A673 (cell line): ENCODE measurements at regions not wholly inside any gene's neighbourhood (a gene's known extent, or its start where the extent isn't known, plus 50 kb on each side); places are given as distances from the start of the nearest gene placed in this dataset.

ENCODE experiments used
- BruUV-seq: library from RNA; stranded (reverse); fragments of 400-500 nt; replicated peaks from 2 replicates; lab custom pipeline; 2021; lab: Mats Ljungman, UMichigan
- CTCF ChIA-PET: fragments of 300-600 bp; sonication (Branson Sonifier 250); formaldehyde crosslinking; loops from one replicate; lab custom pipeline; 2022; ENCODE audit warnings: antibody characterized with exemption; lab: Charles Lee
- POLR2A ChIA-PET: fragments of 300-600 bp; sonication (Branson Sonifier 250); formaldehyde crosslinking; loops from one replicate; lab custom pipeline; 2022; ENCODE audit warnings: antibody characterized with exemption; ENCODE audit not compliant: low non-redundant PET; lab: Charles Lee
- DNase-seq: peaks from one replicate; pipeline ENCODE4 v3.0.0-alpha.2; 2015; ENCODE audit warnings: low spot score
- H3K27ac ChIP-seq: fragments of 200-600 bp; sonication (generic); 2 replicates; pipeline ENCODE4 v1.5.1; 2016; ENCODE audit warnings: mixed run types, low read depth, mild to moderate bottlenecking, mixed read lengths, antibody characterized with exemption, low read length; ENCODE audit not compliant: poor library complexity, severe bottlenecking
- H3K27me3 ChIP-seq: fragments of 200-600 bp; sonication (generic); replicated peaks from 2 replicates; pipeline ENCODE4 v1.6.1; 2017; ENCODE audit warnings: mixed run types, low read depth, mild to moderate bottlenecking, mixed read lengths, antibody characterized with exemption, low read length; ENCODE audit not compliant: insufficient read depth, poor library complexity
- H3K36me3 ChIP-seq: fragments of 200-600 bp; sonication (generic); 2 replicates; pipeline ENCODE4 v1.6.1; 2016; ENCODE audit warnings: mixed run types, mild to moderate bottlenecking, mixed read lengths, antibody characterized with exemption, low read length; ENCODE audit not compliant: insufficient read depth, poor library complexity, severe bottlenecking
- H3K4me1 ChIP-seq: fragments of 200-600 bp; sonication (generic); 2 replicates; pipeline ENCODE4 v1.6.1; 2017; ENCODE audit warnings: mixed run types, mild to moderate bottlenecking, mixed read lengths, antibody characterized with exemption, low read length; ENCODE audit not compliant: insufficient read depth, poor library complexity, severe bottlenecking
- H3K4me3 ChIP-seq: fragments of 200-600 bp; sonication (generic); 2 replicates; pipeline ENCODE4 v1.5.1; 2016; ENCODE audit warnings: low read depth, mixed run types, mild to moderate bottlenecking, mixed read lengths, low read length; ENCODE audit not compliant: poor library complexity, severe bottlenecking
- H3K9me3 ChIP-seq: fragments of 200-600 bp; sonication (generic); 2 replicates; pipeline ENCODE4 v1.6.1; 2016; ENCODE audit warnings: mixed run types, low read depth, mild to moderate bottlenecking, mixed read lengths, antibody characterized with exemption, low read length; ENCODE audit not compliant: poor library complexity, severe bottlenecking
- EZH2 ChIP-seq: fragments of 200-600 bp; sonication (generic); IDR thresholded peaks from 2 replicates; pipeline ENCODE4 v1.6.1; 2017; ENCODE audit warnings: borderline replicate concordance, low read depth, mild to moderate bottlenecking, mixed read lengths, antibody characterized with exemption, low read length; ENCODE audit not compliant: poor library complexity, severe bottlenecking
- intact Hi-C: fragments of 100-400 bp; cut with micrococcal nuclease; formaldehyde crosslinking; loops from one replicate; pipeline ENCODE4 v1.10.0; 2022; ENCODE audit not compliant: unreplicated experiment
- TF ChIP-seq, protein P1 (sequence below): fragments of 300-800, 200-600 bp; sonication (generic); conservative IDR thresholded peaks from 2 replicates; pipeline ENCODE4 v1.5.1; 2017; ENCODE audit warnings: low read depth, mild to moderate bottlenecking, antibody characterized with exemption, low read length, moderate library complexity, mixed read lengths

GRCh38 chr3:171535133-171535532, 74.9 kb upstream of the TNIK start:
- no TSS peak for BruUV-seq
- Histone ChIP-seq H3K27ac (no peak overlapping the region), H3K27me3 (no peaks in the 10 kb centered on the region), H3K36me3 (no peaks in the 10 kb centered on the region), H3K4me1 (no peaks in the 10 kb centered on the region), H3K4me3 (no peak overlapping the region), H3K9me3 (no peaks in the 10 kb centered on the region)
- intact Hi-C loops: no loop called here
- ChIA-PET CTCF (no interaction called here), POLR2A (no interaction called here)
- TF ChIP-seq EZH2: no peak
- TF ChIP-seq, protein P1, sequence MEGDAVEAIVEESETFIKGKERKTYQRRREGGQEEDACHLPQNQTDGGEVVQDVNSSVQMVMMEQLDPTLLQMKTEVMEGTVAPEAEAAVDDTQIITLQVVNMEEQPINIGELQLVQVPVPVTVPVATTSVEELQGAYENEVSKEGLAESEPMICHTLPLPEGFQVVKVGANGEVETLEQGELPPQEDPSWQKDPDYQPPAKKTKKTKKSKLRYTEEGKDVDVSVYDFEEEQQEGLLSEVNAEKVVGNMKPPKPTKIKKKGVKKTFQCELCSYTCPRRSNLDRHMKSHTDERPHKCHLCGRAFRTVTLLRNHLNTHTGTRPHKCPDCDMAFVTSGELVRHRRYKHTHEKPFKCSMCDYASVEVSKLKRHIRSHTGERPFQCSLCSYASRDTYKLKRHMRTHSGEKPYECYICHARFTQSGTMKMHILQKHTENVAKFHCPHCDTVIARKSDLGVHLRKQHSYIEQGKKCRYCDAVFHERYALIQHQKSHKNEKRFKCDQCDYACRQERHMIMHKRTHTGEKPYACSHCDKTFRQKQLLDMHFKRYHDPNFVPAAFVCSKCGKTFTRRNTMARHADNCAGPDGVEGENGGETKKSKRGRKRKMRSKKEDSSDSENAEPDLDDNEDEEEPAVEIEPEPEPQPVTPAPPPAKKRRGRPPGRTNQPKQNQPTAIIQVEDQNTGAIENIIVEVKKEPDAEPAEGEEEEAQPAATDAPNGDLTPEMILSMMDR: no peak
- DNase-seq: no peak

- POLR2A ChIA-PET: no interaction called here
- Histone ChIP-seq H3K27me3 (no peaks in the 10 kb centered on the region), H3K9me3 (no peaks in the 10 kb centered on the region), H3K27ac (no peak overlapping the region), H3K4me3 (no peak overlapping the region), H3K4me1 (no peaks in the 10 kb centered on the region), H3K36me3 (no peaks in the 10 kb centered on the region)
- BruUV-seq: no TSS peak
- DNase-seq: no peak
- intact Hi-C loops: no loop called here
- CTCF ChIA-PET: no interaction called here
- TF ChIP-seq, protein P1: no peak
- TF ChIP-seq EZH2: no peak
Observed at GRCh38 chr3:171533702-171534101, 73.5 kb upstream of the TNIK start.

DNA sequence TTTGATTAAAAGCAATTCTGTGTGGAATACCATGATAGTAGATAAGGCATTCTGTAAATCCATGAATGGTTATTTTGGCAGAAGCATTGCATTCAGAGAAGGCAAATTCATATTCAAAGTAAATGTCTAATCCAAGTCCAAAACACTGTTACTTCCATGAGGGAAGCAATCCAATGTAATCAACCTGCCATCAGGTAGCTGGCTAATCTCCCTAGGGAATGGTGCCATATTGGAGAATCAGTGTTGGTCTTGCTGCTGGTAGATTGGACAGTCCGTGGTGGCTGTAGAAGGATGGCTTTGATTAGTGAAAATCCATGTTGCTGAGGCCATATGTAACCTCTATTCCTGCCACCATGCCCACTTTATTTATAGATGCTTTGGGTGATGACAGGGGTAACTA, 72.1 kb upstream of the TNIK start:
- BruUV-seq: no TSS peak
- H3K4me1 ChIP-seq: no peaks in the 10 kb centered on the region
- H3K4me3 ChIP-seq: no peak overlapping the region
- ChIA-PET CTCF (no interaction called here), POLR2A (interaction anchor here (0.6 kb wide), 1 partner anchor 34 kb away, joined by 3 read pairs; no protein-coding TSS in a partner anchor)
- no peaks in the 10 kb centered on the region for H3K9me3 ChIP-seq
- DNase-seq: no peak
- no peaks in the 10 kb centered on the region for H3K27me3 ChIP-seq
- intact Hi-C loops: no loop called here
- no peak overlapping the region for H3K27ac ChIP-seq
- TF ChIP-seq, protein P1: no peak
- TF ChIP-seq EZH2: no peak
- H3K36me3 ChIP-seq: no peaks in the 10 kb centered on the region
